Mucosa of descending colon (tissue), 3 donors: ENCODE measurements at regions not wholly inside any gene's neighbourhood (a gene's known extent, or its start where the extent isn't known, plus 50 kb on each side); places are given as distances from the start of the nearest gene placed in this dataset.

Experiments
- ATAC-seq: fragments of 200-7000 bp; cut with Tn5 transposase; one replicate; pipeline ENCODE4 v1.9.1; 2020; ENCODE audit warnings: mild to moderate bottlenecking, moderate library complexity
- DNase-seq, 3 donors: peaks; one replicate each; pipeline ENCODE4 v3.0.0-alpha.2; 2020
- H3K36me3 ChIP-seq: fragments of 200-600 bp; one replicate; pipeline ENCODE4 v1.8.0; 2021; ENCODE audit warnings: low read depth, mild to moderate bottlenecking
- H3K4me1 ChIP-seq: fragments of 200-600 bp; one replicate; pipeline ENCODE4 v1.8.0; 2021; ENCODE audit warnings: low read depth, mild to moderate bottlenecking
- H3K4me3 ChIP-seq: fragments of 200-600 bp; one replicate; pipeline ENCODE4 v1.8.0; 2021; ENCODE audit warnings: mild to moderate bottlenecking
- H3K9me3 ChIP-seq: fragments of 200-600 bp; one replicate; pipeline ENCODE4 v1.8.0; 2021; ENCODE audit warnings: mild to moderate bottlenecking
- intact Hi-C, 2 donors: fragments of 100-400 bp; cut with DNase I in 1 of 2; cut with micrococcal nuclease in 1 of 2; formaldehyde crosslinking; loops; one replicate each; pipeline versions ENCODE4 v1.11.0 to v1.11.1; 2022; cut with DNase I, micrococcal nuclease
- TF ChIP-seq, protein P1 (sequence below): fragments of 200-600 bp; IDR thresholded peaks from one replicate; pipeline ENCODE4 v1.8.0; 2022; ENCODE audit warnings: antibody characterized with exemption, mild to moderate bottlenecking
- donor health status: DM: no; HTN: no; CAD: no; lungs with moderate emphysema.
- donor health status: DM: no; HTN: no; CAD: no.
- donor health status: DM: no; HTN: yes; CAD: no.

DNA sequence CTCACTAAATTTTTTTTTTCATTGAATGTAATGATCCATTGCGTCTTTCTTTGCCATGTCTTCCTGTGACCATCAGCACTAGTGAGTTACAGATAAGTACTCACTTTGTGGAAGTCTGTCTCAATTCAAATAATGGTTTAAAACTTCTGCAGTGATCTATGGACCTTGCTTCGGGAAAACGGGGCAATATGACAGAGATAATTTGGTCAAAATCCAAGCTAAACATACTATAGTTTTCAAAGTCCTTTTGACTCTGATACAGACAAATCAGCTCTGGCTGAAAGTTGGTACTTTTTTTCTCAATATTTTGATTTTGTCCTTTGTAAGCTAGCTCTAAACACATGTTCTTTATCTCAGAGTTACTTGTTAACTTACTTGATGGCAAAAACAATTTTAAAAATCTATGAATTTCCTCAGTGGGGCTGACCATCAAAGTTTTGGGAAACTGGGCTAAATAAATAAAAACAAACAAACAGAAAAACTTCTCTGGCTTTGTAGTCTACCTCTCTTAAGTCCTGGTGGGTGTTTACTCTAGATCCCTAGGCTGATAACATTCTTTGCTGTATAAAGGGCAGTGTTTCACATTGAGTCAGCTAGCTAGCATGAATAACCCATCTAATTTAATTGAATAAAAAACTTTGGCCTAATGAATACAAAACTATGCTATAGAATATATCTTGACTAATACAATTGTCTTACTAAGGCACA lies 327.6 kb downstream of the RDH14 start:
- intact Hi-C loops = no loop called here
- DNase-seq = no peak
- TF ChIP-seq, protein P1, sequence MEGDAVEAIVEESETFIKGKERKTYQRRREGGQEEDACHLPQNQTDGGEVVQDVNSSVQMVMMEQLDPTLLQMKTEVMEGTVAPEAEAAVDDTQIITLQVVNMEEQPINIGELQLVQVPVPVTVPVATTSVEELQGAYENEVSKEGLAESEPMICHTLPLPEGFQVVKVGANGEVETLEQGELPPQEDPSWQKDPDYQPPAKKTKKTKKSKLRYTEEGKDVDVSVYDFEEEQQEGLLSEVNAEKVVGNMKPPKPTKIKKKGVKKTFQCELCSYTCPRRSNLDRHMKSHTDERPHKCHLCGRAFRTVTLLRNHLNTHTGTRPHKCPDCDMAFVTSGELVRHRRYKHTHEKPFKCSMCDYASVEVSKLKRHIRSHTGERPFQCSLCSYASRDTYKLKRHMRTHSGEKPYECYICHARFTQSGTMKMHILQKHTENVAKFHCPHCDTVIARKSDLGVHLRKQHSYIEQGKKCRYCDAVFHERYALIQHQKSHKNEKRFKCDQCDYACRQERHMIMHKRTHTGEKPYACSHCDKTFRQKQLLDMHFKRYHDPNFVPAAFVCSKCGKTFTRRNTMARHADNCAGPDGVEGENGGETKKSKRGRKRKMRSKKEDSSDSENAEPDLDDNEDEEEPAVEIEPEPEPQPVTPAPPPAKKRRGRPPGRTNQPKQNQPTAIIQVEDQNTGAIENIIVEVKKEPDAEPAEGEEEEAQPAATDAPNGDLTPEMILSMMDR = no peak
- no peaks in the 10 kb centered on the region for H3K9me3 ChIP-seq
- H3K4me3 ChIP-seq = no peak overlapping the region
- H3K36me3 ChIP-seq = no peaks in the 10 kb centered on the region
- no peaks in the 10 kb centered on the region for H3K4me1 ChIP-seq
- ATAC-seq = no peak

DNA sequence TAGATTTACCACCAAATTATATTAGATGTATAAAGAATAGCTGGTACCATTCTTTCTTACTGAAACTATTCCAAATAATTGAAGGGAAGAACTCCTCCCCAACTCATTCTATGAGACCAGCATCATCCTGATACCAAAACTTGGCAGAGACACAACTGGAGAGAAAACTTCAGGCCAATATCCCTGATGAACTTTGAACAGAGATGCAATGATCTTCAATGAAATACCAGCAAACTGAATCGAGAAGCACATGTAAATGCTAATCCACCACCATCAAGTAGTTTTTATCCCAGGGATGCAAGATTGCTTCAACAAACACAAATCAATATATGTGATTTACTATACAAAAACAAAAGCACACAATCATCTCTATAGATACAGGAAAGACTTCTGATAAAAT lies 329.8 kb downstream of the RDH14 start:
- Histone ChIP-seq H3K36me3 (no peaks in the 10 kb centered on the region), H3K4me3 (no peak overlapping the region), H3K4me1 (no peaks in the 10 kb centered on the region), H3K9me3 (no peaks in the 10 kb centered on the region)
- intact Hi-C loops = no loop called here
- TF ChIP-seq, protein P1 = no peak
- DNase-seq (no peak), ATAC-seq (no peak)

DNA sequence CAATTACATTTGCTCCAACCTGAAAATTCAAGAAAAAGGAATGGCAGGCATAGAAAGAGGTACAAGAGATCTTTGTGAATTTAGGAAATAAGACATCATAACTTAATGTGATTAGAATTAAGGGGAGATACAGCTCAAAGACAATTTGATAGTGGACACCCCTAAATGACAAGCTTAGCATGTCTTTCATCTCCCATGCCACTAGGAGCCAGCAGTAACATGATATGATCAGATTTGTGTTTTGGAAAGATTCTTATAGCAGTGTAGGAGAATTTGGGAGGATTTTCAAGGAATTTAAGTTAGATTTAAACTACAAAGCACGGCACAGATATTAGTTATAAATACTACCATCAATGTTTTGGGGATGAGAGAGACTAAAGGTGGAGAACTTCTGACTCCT lies 340.8 kb downstream of the RDH14 start:
- ATAC-seq (no peak), DNase-seq (no peak)
- TF ChIP-seq, protein P1 = no peak
- H3K4me1 ChIP-seq = no peaks in the 10 kb centered on the region
- H3K4me3 ChIP-seq = no peak overlapping the region
- intact Hi-C loops = no loop called here
- no peaks in the 10 kb centered on the region for H3K9me3 ChIP-seq
- no peaks in the 10 kb centered on the region for H3K36me3 ChIP-seq

DNA sequence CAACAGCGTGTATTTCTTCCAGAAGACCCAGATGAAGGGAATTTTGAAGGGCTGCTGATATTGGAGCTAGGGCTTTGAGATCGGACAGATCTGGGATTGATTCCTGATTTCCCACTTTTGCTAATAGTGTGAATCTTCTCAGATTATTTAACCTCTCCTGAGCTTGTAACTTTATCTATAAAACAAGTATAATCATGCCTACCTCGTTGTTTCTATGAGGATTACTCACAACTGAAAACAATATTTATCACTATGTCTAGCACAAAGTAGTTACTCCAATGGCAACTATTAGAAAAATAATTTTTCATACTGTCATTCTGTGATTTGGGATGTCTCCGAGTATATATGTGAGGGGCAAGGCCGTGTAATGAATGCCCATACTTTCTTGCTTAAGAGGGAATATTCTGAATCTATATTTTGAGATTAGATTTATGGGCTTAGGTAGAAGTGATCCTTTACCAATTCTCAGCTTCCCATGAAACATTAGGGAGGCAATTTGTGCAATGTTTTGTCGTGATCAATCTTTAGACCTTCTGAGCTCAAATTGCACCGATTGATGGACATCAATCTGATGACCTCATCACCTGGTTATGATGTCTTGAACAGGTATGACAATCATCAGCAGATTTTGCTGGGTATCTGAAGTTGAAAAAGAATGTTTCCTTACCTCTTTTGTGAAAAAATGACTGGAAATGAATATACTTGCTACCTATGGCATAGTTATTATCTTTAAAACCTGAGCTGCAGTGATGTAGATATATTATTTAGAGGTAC lies 339.9 kb downstream of the KCNS3 start:
- TF ChIP-seq, protein P1 = no peak

DNA sequence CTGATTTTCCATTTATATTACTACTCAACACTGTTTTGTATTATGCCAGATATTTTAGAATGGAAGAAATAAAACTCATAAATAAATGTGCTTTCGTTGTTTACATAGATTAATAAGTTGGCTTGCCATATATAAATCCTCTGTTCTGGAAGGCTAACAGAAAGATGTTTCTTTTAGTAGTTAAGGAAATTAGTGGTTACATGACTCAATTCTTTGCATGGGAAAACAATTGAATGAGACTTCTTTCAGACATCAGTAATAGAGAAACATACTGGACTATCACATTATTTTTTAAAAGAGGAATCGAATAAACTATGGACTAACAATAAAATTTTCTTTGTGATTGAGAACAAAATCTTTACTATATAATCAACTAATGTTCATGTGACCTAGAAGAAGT lies 336.5 kb downstream of the KCNS3 start:
- H3K9me3 ChIP-seq = no peaks in the 10 kb centered on the region
- intact Hi-C loops = no loop called here
- DNase-seq (no peak), ATAC-seq (no peak)
- TF ChIP-seq, protein P1 = no peak
- H3K4me1 ChIP-seq = no peaks in the 10 kb centered on the region
- no peak overlapping the region for H3K4me3 ChIP-seq
- H3K36me3 ChIP-seq = no peaks in the 10 kb centered on the region

More for the DNA sequence above, 339.9 kb downstream of the KCNS3 start:
- intact Hi-C loops = no loop called here
- no peaks in the 10 kb centered on the region for H3K9me3 ChIP-seq
- no peak for ATAC-seq
- no peak overlapping the region for H3K4me3 ChIP-seq
- H3K4me1 ChIP-seq = no peaks in the 10 kb centered on the region
- no peak for DNase-seq
- H3K36me3 ChIP-seq = no peaks in the 10 kb centered on the region
